Tibial nerve (tissue), 4 donors: ENCODE measurements at regions not wholly inside any gene's neighbourhood (a gene's known extent, or its start where the extent isn't known, plus 50 kb on each side); places are given as distances from the start of the nearest gene placed in this dataset.

Source experiments
- DNase-seq, 2 donors: peaks; one replicate each; pipeline ENCODE4 v3.0.0-alpha.2; 2019; ENCODE audit warnings: low spot score in 2 of 2
- H3K27ac ChIP-seq, 4 donors: fragments of 200-600 bp; sonication (generic) in 3 of 4; one replicate each; pipeline ENCODE4 v1.5.1; 2017 to 2019; ENCODE audit warnings: mild to moderate bottlenecking in 1 of 4
- H3K27me3 ChIP-seq, 2 donors: fragments of 200-600 bp; sonication (generic) in 1 of 2; one replicate each; pipeline versions ENCODE4 v1.5.1 to v1.6.0; 2017 to 2019
- H3K36me3 ChIP-seq, 3 donors: fragments of 200-600 bp; sonication (generic); one replicate each; pipeline ENCODE4 v1.5.1; 2018 to 2019
- H3K4me1 ChIP-seq, 4 donors: fragments of 200-600 bp; sonication (generic) in 3 of 4; one replicate each; pipeline ENCODE4 v1.5.1; 2017 to 2019
- H3K4me3 ChIP-seq, 4 donors: fragments of 200-600 bp; sonication (generic) in 3 of 4; one replicate each; pipeline ENCODE4 v1.5.1; 2017 to 2019; ENCODE audit warnings: mild to moderate bottlenecking in 1 of 4, moderate library complexity in 1 of 4
- H3K9me3 ChIP-seq, 4 donors: fragments of 200-600 bp; sonication (generic) in 3 of 4; one replicate each; pipeline ENCODE4 v1.5.1; 2017 to 2019
- CTCF ChIP-seq, 5 experiments: fragments of 200-600 bp in 3 of 5; fragments of 450-650 bp in 2 of 5; sonication (generic) in 3 of 5; IDR thresholded peaks; one replicate each; pipeline ENCODE4 v1.5.1; 2016 to 2019; ENCODE audit warnings: antibody characterized with exemption in 5 of 5, mild to moderate bottlenecking in 3 of 5, moderate library complexity in 2 of 5
- EP300 ChIP-seq, 2 donors: sonication (generic); formaldehyde crosslinking; IDR thresholded peaks; one replicate each; pipeline ENCODE4 v1.6.1; 2017; ENCODE audit warnings: antibody characterized with exemption in 2 of 2, mild to moderate bottlenecking in 1 of 2
- POLR2A ChIP-seq, 2 donors: fragments of 450-650 bp; IDR thresholded peaks; one replicate each; pipeline ENCODE4 v1.6.1; 2017; ENCODE audit warnings: antibody characterized with exemption in 2 of 2, mild to moderate bottlenecking in 2 of 2, moderate library complexity in 2 of 2
- WGBS, 2 donors: methylation state at CpG; one replicate each; pipeline ENCODE4 v1.1.5; 2018; 5-methylcytosine and 5-hydroxymethylcytosine counted together

- no peaks in the 10 kb centered on the region for H3K27me3 ChIP-seq
- H3K9me3 ChIP-seq = no peaks in the 10 kb centered on the region
- TF ChIP-seq EP300 (IDR thresholded peaks at IDR 0.05) = peak in 1 of 2 donors; percentile 34
- TF ChIP-seq CTCF (IDR thresholded peaks at IDR 0.05) = no peak
- peaks cover 0 to 6% (median 0%) of the 10 kb centered on the region in 4 donors for H3K4me1 ChIP-seq
- H3K36me3 ChIP-seq = no peaks in the 10 kb centered on the region
- WGBS, 2 donors = 74 to 84% methylated on average over 2 of the region's 2 CpGs
- no peak overlapping the region for H3K27ac ChIP-seq
- no peak overlapping the region for H3K4me3 ChIP-seq
- DNase-seq = no peak
Observed at GRCh38 chr9:86662890-86663468, 284.3 kb downstream of the GAS1 start.

GRCh38 chr9:86660146-86660943 lies 287.0 kb downstream of the GAS1 start:
- Histone ChIP-seq H3K27me3 (no peaks in the 10 kb centered on the region), H3K4me1 (peaks cover 0 to 6% (median 0%) of the 10 kb centered on the region in 4 donors), H3K36me3 (no peaks in the 10 kb centered on the region), H3K4me3 (no peak overlapping the region), H3K27ac (no peak overlapping the region), H3K9me3 (no peaks in the 10 kb centered on the region)
- no peak for DNase-seq
- WGBS, 2 donors = 71 to 73% methylated on average over 7 of the region's 7 CpGs
- no peak for TF ChIP-seq CTCF (IDR thresholded peaks at IDR 0.05)
- no peak for TF ChIP-seq POLR2A (IDR thresholded peaks at IDR 0.05)
- no peak for TF ChIP-seq EP300 (IDR thresholded peaks at IDR 0.05)

GRCh38 chr9:86659413-86660046 lies 287.8 kb downstream of the GAS1 start:
- TF ChIP-seq CTCF (IDR thresholded peaks at IDR 0.05) (no peak), EP300 (IDR thresholded peaks at IDR 0.05) (no peak), POLR2A (IDR thresholded peaks at IDR 0.05) (no peak)
- H3K27me3 ChIP-seq = no peaks in the 10 kb centered on the region
- no peak overlapping the region for H3K4me3 ChIP-seq
- H3K27ac ChIP-seq = no peak overlapping the region
- peaks cover 0 to 6% (median 0%) of the 10 kb centered on the region in 4 donors for H3K4me1 ChIP-seq
- DNase-seq = no peak
- H3K36me3 ChIP-seq = no peaks in the 10 kb centered on the region
- WGBS, 2 donors = 82 to 89% methylated on average over 3 of the region's 3 CpGs
- no peaks in the 10 kb centered on the region for H3K9me3 ChIP-seq

GRCh38 chr9:86655147-86655546 lies 292.2 kb downstream of the GAS1 start:
- H3K4me1 ChIP-seq = peaks cover 0 to 7% (median 0%) of the 10 kb centered on the region in 4 donors
- H3K4me3 ChIP-seq = no peak overlapping the region
- no peaks in the 10 kb centered on the region for H3K27me3 ChIP-seq
- TF ChIP-seq EP300 (IDR thresholded peaks at IDR 0.05) (no peak), CTCF (IDR thresholded peaks at IDR 0.05) (no peak), POLR2A (IDR thresholded peaks at IDR 0.05) (no peak)
- no peaks in the 10 kb centered on the region for H3K9me3 ChIP-seq
- no peak for DNase-seq
- H3K27ac ChIP-seq = no peak overlapping the region
- no peaks in the 10 kb centered on the region for H3K36me3 ChIP-seq

GRCh38 chr9:86653466-86653865 lies 293.8 kb downstream of the GAS1 start:
- TF ChIP-seq EP300 (IDR thresholded peaks at IDR 0.05) = no peak
- no peak for TF ChIP-seq POLR2A (IDR thresholded peaks at IDR 0.05)
- TF ChIP-seq CTCF (IDR thresholded peaks at IDR 0.05) = no peak
- H3K27me3 ChIP-seq = no peaks in the 10 kb centered on the region
- WGBS, 2 donors = 59 to 73% methylated on average over 3 of the region's 3 CpGs

More at GRCh38 chr9:86653466-86653865, 293.8 kb downstream of the GAS1 start:
- Histone ChIP-seq H3K4me1 (peaks cover 0 to 5% (median 0%) of the 10 kb centered on the region in 4 donors), H3K9me3 (no peaks in the 10 kb centered on the region), H3K4me3 (no peak overlapping the region), H3K36me3 (no peaks in the 10 kb centered on the region), H3K27ac (no peak overlapping the region)
- DNase-seq = no peak
